Hepatocyte (in vitro differentiated cells): ENCODE measurements at regions not wholly inside any gene's neighbourhood (a gene's known extent, or its start where the extent isn't known, plus 50 kb on each side); places are given as distances from the start of the nearest gene placed in this dataset.

Experiments used
- DNase-seq: peaks from one replicate; pipeline ENCODE4 v3.0.0-alpha.2; 2016; ENCODE audit warnings: low spot score
- H2AFZ ChIP-seq: fragments of 200-600 bp; sonication (generic); 2 replicates; pipeline ENCODE4 v1.6.0; 2016; ENCODE audit warnings: antibody characterized with exemption, mild to moderate bottlenecking
- H3K27ac ChIP-seq: fragments of 200-600 bp; sonication (generic); 2 replicates; pipeline ENCODE4 v1.5.1; 2016; ENCODE audit warnings: mild to moderate bottlenecking
- H3K27me3 ChIP-seq: fragments of 200-600 bp; sonication (generic); 2 replicates; pipeline ENCODE4 v1.6.1; 2016
- H3K36me3 ChIP-seq: fragments of 200-600 bp; sonication (generic); replicated peaks from 2 replicates; pipeline ENCODE4 v1.5.1; 2016; ENCODE audit warnings: low read depth; ENCODE audit not compliant: insufficient read depth
- H3K4me1 ChIP-seq: fragments of 200-600 bp; sonication (generic); 2 replicates; pipeline ENCODE4 v1.5.1; 2016; ENCODE audit warnings: mild to moderate bottlenecking, moderate library complexity; ENCODE audit not compliant: insufficient read depth
- H3K4me2 ChIP-seq: fragments of 200-600 bp; sonication (generic); 2 replicates; pipeline ENCODE4 v1.6.0; 2016
- H3K4me3 ChIP-seq: fragments of 200-600 bp; sonication (generic); 2 replicates; pipeline ENCODE4 v1.5.1; 2016; ENCODE audit warnings: mild to moderate bottlenecking
- H3K79me2 ChIP-seq: fragments of 200-600 bp; sonication (generic); 2 replicates; pipeline ENCODE4 v1.6.0; 2017; ENCODE audit warnings: mild to moderate bottlenecking
- H3K9me2 ChIP-seq: fragments of 200-600 bp; sonication (generic); replicated peaks from 2 replicates; pipeline ENCODE4 v1.6.0; 2017; ENCODE audit warnings: mild to moderate bottlenecking; ENCODE audit not compliant: insufficient read depth
- H3K9me3 ChIP-seq: fragments of 200-600 bp; sonication (generic); 2 replicates; pipeline ENCODE4 v1.5.1; 2016; ENCODE audit warnings: low read depth, mild to moderate bottlenecking
- H4K20me1 ChIP-seq: fragments of 200-600 bp; sonication (generic); 2 replicates; pipeline ENCODE4 v1.6.0; 2016; ENCODE audit warnings: mild to moderate bottlenecking; ENCODE audit not compliant: insufficient read depth, poor library complexity, severe bottlenecking
- CTCF ChIP-seq: fragments of 200-600 bp; sonication (generic); IDR thresholded peaks from 2 replicates; pipeline ENCODE4 v1.5.1; 2016; ENCODE audit warnings: antibody characterized with exemption, mild to moderate bottlenecking; ENCODE audit not compliant: poor library complexity
- EZH2 ChIP-seq: fragments of 200-600 bp; sonication (generic); IDR thresholded peaks from 2 replicates; pipeline ENCODE4 v1.6.1; 2016; ENCODE audit warnings: antibody characterized with exemption, mild to moderate bottlenecking, borderline replicate concordance
- EZH2phosphoT487 ChIP-seq: fragments of 200-600 bp; sonication (generic); IDR thresholded peaks from one replicate; pipeline ENCODE4 v1.6.1; 2018; ENCODE audit warnings: antibody characterized with exemption, mild to moderate bottlenecking, low read depth, moderate library complexity; ENCODE audit not compliant: unreplicated experiment, severe bottlenecking
- WGBS: methylation state at CpG from one replicate; pipeline ENCODE4 v1.1.6; 2016; ENCODE audit warnings: low lambda C conversion rate; ENCODE audit errors: missing lambda C conversion rate; 5-methylcytosine and 5-hydroxymethylcytosine counted together

- Histone ChIP-seq H3K4me1 (no peaks in the 10 kb centered on the region), H3K9me2 (no peaks in the 10 kb centered on the region), H3K27ac (no peak overlapping the region), H3K79me2 (no peaks in the 10 kb centered on the region), H4K20me1 (no peaks in the 10 kb centered on the region), H3K4me3 (no peak overlapping the region), H3K9me3 (no peaks in the 10 kb centered on the region), H3K36me3 (no peaks in the 10 kb centered on the region), H3K4me2 (no peak overlapping the region), H2AFZ (no peak overlapping the region), H3K27me3 (no peaks in the 10 kb centered on the region)
- DNase-seq = no peak
- 53% methylated on average over 4 of the region's 4 CpGs for WGBS
- TF ChIP-seq EZH2 (no peak), CTCF (no peak), EZH2phosphoT487 (no peak)
These were observed 230.3 kb upstream of the CDYL start for GRCh38 chr6:4545893-4546292.

- Histone ChIP-seq H3K9me2 (no peaks in the 10 kb centered on the region), H3K79me2 (no peaks in the 10 kb centered on the region), H2AFZ (no peak overlapping the region), H3K4me1 (no peaks in the 10 kb centered on the region), H4K20me1 (no peaks in the 10 kb centered on the region), H3K27ac (no peak overlapping the region), H3K36me3 (no peaks in the 10 kb centered on the region), H3K4me3 (no peak overlapping the region), H3K4me2 (no peak overlapping the region), H3K9me3 (no peaks in the 10 kb centered on the region), H3K27me3 (no peaks in the 10 kb centered on the region)
- WGBS = 71% methylated on average over 2 of the region's 2 CpGs
- no peak for DNase-seq
- no peak for TF ChIP-seq CTCF
- TF ChIP-seq EZH2 = no peak
- TF ChIP-seq EZH2phosphoT487 = no peak
These were observed 232.6 kb upstream of the CDYL start for GRCh38 chr6:4543596-4543995.

- H3K79me2 ChIP-seq = no peaks in the 10 kb centered on the region
- H4K20me1 ChIP-seq = no peaks in the 10 kb centered on the region
- no peaks in the 10 kb centered on the region for H3K9me3 ChIP-seq
- TF ChIP-seq EZH2 = no peak
- TF ChIP-seq CTCF = no peak
- no peak for TF ChIP-seq EZH2phosphoT487
- H3K4me3 ChIP-seq = no peak overlapping the region
- H2AFZ ChIP-seq = no peak overlapping the region
- H3K4me2 ChIP-seq = no peak overlapping the region
- H3K4me1 ChIP-seq = no peaks in the 10 kb centered on the region
- H3K27me3 ChIP-seq = no peaks in the 10 kb centered on the region
- DNase-seq = no peak
- H3K36me3 ChIP-seq = no peaks in the 10 kb centered on the region
- H3K9me2 ChIP-seq = no peaks in the 10 kb centered on the region
- 91% methylated on average over 1 of the region's 1 CpG for WGBS
- no peak overlapping the region for H3K27ac ChIP-seq
These were observed 242.6 kb upstream of the CDYL start for GRCh38 chr6:4533576-4533975.

- no peak overlapping the region for H3K4me2 ChIP-seq
- H3K27me3 ChIP-seq = no peaks in the 10 kb centered on the region
- no peak overlapping the region for H2AFZ ChIP-seq
- H3K36me3 ChIP-seq = no peaks in the 10 kb centered on the region
- no peaks in the 10 kb centered on the region for H3K9me3 ChIP-seq
- no peaks in the 10 kb centered on the region for H3K9me2 ChIP-seq
- H3K4me1 ChIP-seq = no peaks in the 10 kb centered on the region
- no peak for DNase-seq
- no peaks in the 10 kb centered on the region for H4K20me1 ChIP-seq
- H3K27ac ChIP-seq = no peak overlapping the region
- 88% methylated on average over 1 of the region's 1 CpG for WGBS
- no peak for TF ChIP-seq EZH2phosphoT487
- no peak for TF ChIP-seq EZH2
- TF ChIP-seq CTCF = no peak
- no peak overlapping the region for H3K4me3 ChIP-seq
- H3K79me2 ChIP-seq = no peaks in the 10 kb centered on the region
These were observed 244.8 kb upstream of the CDYL start for GRCh38 chr6:4531406-4531805.
